Heart left ventricle (tissue), 16 donors: ENCODE measurements at regions not wholly inside any gene's neighbourhood (a gene's known extent, or its start where the extent isn't known, plus 50 kb on each side); places are given as distances from the start of the nearest gene placed in this dataset.

Experiments
- ATAC-seq, 4 donors: fragments of 200-7000 bp; cut with Tn5 transposase; one replicate each; pipeline ENCODE4 v1.9.1; 2020 to 2022; ENCODE audit warnings: moderate library complexity in 4 of 4, mild to moderate bottlenecking in 3 of 4, moderate number of reproducible peaks in 1 of 4
- DNase-seq, 5 donors: peaks; one replicate each; pipeline ENCODE4 v3.0.0-alpha.2; 2020
- H3K27ac ChIP-seq, 12 donors: fragments of 200-600 bp; sonication (generic) in 4 of 12; one replicate each; pipeline versions ENCODE4 v1.5.0 to v1.8.0; 2016 to 2022; ENCODE audit warnings: mild to moderate bottlenecking in 2 of 12
- H3K27me3 ChIP-seq, 9 donors: fragments of 200-600 bp; sonication (generic) in 2 of 9; one replicate each; pipeline versions ENCODE4 v1.5.1 to v1.8.0; 2016 to 2022; ENCODE audit warnings: mild to moderate bottlenecking in 3 of 9
- H3K36me3 ChIP-seq, 9 donors: fragments of 200-600 bp; sonication (generic) in 2 of 9; one replicate each; pipeline versions ENCODE4 v1.5.0 to v1.8.0; 2018 to 2022; ENCODE audit warnings: mild to moderate bottlenecking in 2 of 9
- H3K4me1 ChIP-seq, 12 donors: fragments of 200-600 bp; sonication (generic) in 4 of 12; one replicate each; pipeline versions ENCODE4 v1.5.0 to v1.8.0; 2016 to 2022; ENCODE audit warnings: mild to moderate bottlenecking in 3 of 12
- H3K4me3 ChIP-seq, 12 donors: fragments of 200-600 bp; sonication (generic) in 4 of 12; one replicate each; pipeline versions ENCODE4 v1.5.0 to v1.8.0; 2017 to 2022; ENCODE audit warnings: mild to moderate bottlenecking in 9 of 12, moderate library complexity in 4 of 12
- H3K9me3 ChIP-seq, 12 donors: fragments of 200-600 bp; sonication (generic) in 4 of 12; one replicate each; pipeline versions ENCODE4 v1.5.0 to v1.8.0; 2016 to 2022; ENCODE audit warnings: mild to moderate bottlenecking in 1 of 12
- POLR2A ChIP-seq, 2 donors: fragments of 450-650 bp; IDR thresholded peaks; one replicate each; pipeline ENCODE4 v1.6.1; 2017; ENCODE audit warnings: antibody characterized with exemption in 2 of 2, mild to moderate bottlenecking in 2 of 2, moderate library complexity in 2 of 2
- WGBS, 4 donors: extraction: QIAGEN DNeasy Blood & Tissue Kit in 2 of 4; methylation state at CpG; one replicate each; pipeline versions ENCODE4 v1.1.5 to v1.1.7; 2013 to 2018; 5-methylcytosine and 5-hydroxymethylcytosine counted together
- intact Hi-C, 10 donors: fragments of 100-400 bp; cut with DNase I; formaldehyde crosslinking; loops; one replicate each; pipeline versions ENCODE4 v1.11.1 to v1.14.2; 2022
- TF ChIP-seq, protein P1 (sequence below), 12 donors: fragments of 200-600 bp; sonication (generic) in 4 of 12; IDR thresholded peaks; one replicate each; pipeline versions ENCODE4 v1.5.0 to v1.8.0; 2018 to 2022; ENCODE audit warnings: antibody characterized with exemption in 12 of 12, mild to moderate bottlenecking in 5 of 12
- donor health status: ischemic (EF 13 %, LVEDD 7.1; RV severe dilation, severe dysfunction).
- donor health status: healthy with polysubstance abuse.
- donor health status: DM: no; HTN: yes; CAD: no.
- donor health status: DM: no; HTN: no; CAD: no.
- donor health status: ischemic (EF 25% LVEDD 6.9; RV normal size, moderate dysfunction).
- donor health status: ischemic (EF 25% LVEDD 5.7; RV mildly dilated, moderate dysfunction).
- donor health status: healthy.
- donor health status: DM: yes; HTN: yes; CAD: no.
- donor health status: ischemic (EF 35%, LVEDD 5.7; RV mildly dilated, moderate dysfunction).
- donor health status: nonischemic (EF 11% LVEDD 7.7; RV severe dilation, severe dysfunction).
- donor health status: DM: yes; HTN: yes; CAD: no.
- donor health status: PGD.
- donor health status: ischemic (EF 29% LVEDD 5.4; RV normal size, mild dysfunction).
- donor health status: nonischemic (EF 23%, LVEDD 6.1; RV moderate dilation, normal function).

DNA sequence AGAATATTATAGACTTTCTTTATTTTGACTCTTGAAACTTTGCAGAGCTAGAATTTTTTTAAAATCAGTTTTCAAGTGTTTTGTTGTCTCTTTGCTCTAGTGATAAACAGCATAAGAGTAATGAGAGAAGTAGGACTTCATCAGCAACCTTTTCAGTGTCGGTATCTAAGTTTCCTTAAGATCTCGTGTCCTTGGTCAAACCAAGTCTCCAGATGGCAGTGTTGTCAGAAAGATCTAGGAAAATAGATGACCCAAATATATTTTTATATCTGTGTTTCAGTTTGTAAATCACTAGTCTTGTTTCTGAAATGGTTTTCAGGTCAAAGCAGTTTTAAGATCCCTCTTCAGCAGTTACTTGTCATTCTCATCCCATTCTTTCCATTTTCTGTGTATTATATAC, 438.3 kb downstream of the RAPGEF2 start:
- H3K36me3 ChIP-seq = no peaks in the 10 kb centered on the region
- no peak overlapping the region for H3K4me3 ChIP-seq
- intact Hi-C loops = no loop called here
- no peak overlapping the region for H3K27ac ChIP-seq
- 71 to 81% (median 73%) methylated on average over 2 of the region's 2 CpGs for WGBS, 4 donors
- peaks cover 0 to 6% (median 0%) of the 10 kb centered on the region in 9 donors for H3K27me3 ChIP-seq
- H3K9me3 ChIP-seq = peaks cover 0 to 18% (median 4%) of the 10 kb centered on the region in 12 donors
- ATAC-seq (no peak), DNase-seq (no peak)
- no peak for TF ChIP-seq POLR2A (IDR thresholded peaks at IDR 0.05)
- TF ChIP-seq, protein P1, sequence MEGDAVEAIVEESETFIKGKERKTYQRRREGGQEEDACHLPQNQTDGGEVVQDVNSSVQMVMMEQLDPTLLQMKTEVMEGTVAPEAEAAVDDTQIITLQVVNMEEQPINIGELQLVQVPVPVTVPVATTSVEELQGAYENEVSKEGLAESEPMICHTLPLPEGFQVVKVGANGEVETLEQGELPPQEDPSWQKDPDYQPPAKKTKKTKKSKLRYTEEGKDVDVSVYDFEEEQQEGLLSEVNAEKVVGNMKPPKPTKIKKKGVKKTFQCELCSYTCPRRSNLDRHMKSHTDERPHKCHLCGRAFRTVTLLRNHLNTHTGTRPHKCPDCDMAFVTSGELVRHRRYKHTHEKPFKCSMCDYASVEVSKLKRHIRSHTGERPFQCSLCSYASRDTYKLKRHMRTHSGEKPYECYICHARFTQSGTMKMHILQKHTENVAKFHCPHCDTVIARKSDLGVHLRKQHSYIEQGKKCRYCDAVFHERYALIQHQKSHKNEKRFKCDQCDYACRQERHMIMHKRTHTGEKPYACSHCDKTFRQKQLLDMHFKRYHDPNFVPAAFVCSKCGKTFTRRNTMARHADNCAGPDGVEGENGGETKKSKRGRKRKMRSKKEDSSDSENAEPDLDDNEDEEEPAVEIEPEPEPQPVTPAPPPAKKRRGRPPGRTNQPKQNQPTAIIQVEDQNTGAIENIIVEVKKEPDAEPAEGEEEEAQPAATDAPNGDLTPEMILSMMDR (IDR thresholded peaks at IDR 0.05) = no peak
- no peaks in the 10 kb centered on the region for H3K4me1 ChIP-seq

DNA sequence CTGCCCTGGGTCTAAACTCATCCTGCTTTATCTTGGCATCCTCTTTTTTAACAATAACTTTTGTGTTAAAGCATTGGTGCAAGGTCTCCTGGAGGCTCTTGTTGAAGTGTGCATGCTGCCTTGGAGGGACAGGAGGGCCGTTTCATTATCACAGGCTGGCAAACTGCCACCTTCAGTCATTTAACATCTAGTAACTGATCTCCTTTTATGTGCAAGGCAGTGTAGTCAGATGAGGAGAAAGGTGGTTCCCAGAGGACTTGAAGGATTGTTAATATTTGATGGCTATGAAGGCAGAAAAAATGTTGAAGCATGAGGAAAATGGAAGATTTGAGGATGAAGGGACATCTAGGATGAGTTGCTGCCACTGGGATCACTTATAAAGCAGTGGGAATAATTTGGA, 439.4 kb downstream of the RAPGEF2 start:
- intact Hi-C loops = no loop called here
- Histone ChIP-seq H3K4me1 (no peaks in the 10 kb centered on the region), H3K9me3 (peaks cover 0 to 6% (median 0%) of the 10 kb centered on the region in 12 donors), H3K4me3 (no peak overlapping the region), H3K27ac (no peak overlapping the region), H3K27me3 (peaks cover 0 to 2% (median 0%) of the 10 kb centered on the region in 9 donors), H3K36me3 (no peaks in the 10 kb centered on the region)
- ATAC-seq (no peak), DNase-seq (no peak)
- no peak for TF ChIP-seq POLR2A (IDR thresholded peaks at IDR 0.05)
- TF ChIP-seq, protein P1 (IDR thresholded peaks at IDR 0.05) = no peak
- 5 to 15% (median 9%) methylated on average over 1 of the region's 1 CpG for WGBS, 4 donors

DNA sequence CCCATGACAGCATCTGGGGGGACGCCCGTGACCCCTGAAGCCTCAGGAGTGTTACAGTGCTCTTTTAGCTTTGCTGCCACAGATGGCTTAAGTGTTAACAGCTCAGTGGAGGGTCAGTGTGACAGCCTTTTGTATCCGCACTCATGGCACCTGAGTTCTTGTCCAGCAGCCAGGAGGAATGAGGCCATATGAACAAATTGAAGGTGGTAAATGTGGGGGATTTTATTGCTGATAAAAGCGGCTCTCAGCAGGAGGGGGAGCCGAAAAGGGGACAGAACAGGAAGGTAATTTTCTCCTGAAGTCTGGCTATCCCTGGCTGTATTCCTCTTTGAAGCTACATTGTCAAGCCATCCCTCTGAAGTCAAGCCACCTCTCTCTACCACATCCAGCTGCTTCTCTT, 441.0 kb downstream of the RAPGEF2 start:
- H3K4me1 ChIP-seq = no peaks in the 10 kb centered on the region
- TF ChIP-seq POLR2A (IDR thresholded peaks at IDR 0.05) = no peak
- TF ChIP-seq, protein P1 (IDR thresholded peaks at IDR 0.05) = no peak
- intact Hi-C loops = no loop called here
- H3K27me3 ChIP-seq = peaks cover 0 to 2% (median 0%) of the 10 kb centered on the region in 9 donors
- H3K9me3 ChIP-seq = no peaks in the 10 kb centered on the region
- DNase-seq (no peak), ATAC-seq (no peak)
- no peak overlapping the region for H3K27ac ChIP-seq
- H3K36me3 ChIP-seq = no peaks in the 10 kb centered on the region
- no peak overlapping the region for H3K4me3 ChIP-seq
- WGBS, 4 donors = 74 to 78% (median 75%) methylated on average over 5 of the region's 5 CpGs

DNA sequence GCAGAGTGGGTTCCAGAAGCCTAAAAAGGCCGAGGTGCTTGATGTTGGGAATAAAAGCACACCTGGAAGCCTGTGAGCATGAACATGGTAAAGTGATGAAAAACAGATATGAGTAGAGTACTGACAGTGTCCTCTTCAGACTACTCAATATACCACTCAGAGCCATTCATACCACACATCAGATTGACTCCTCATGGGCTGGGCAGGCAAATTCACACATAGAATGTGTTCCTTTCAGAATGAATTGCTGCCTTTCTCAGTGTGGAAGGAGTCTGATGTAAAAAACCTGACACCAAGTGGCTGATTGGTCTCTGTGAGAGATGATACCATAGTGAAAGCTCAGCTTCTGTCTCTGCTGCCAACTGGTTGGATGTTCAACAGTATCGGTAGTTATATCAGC, 442.7 kb downstream of the RAPGEF2 start:
- TF ChIP-seq, protein P1 (IDR thresholded peaks at IDR 0.05) = no peak
- no peak for TF ChIP-seq POLR2A (IDR thresholded peaks at IDR 0.05)
- intact Hi-C loops = no loop called here
- Histone ChIP-seq H3K27ac (no peak overlapping the region), H3K9me3 (no peaks in the 10 kb centered on the region), H3K4me1 (no peaks in the 10 kb centered on the region), H3K36me3 (no peaks in the 10 kb centered on the region), H3K27me3 (peaks cover 0 to 7% (median 0%) of the 10 kb centered on the region in 9 donors), H3K4me3 (no peak overlapping the region)
- WGBS, 4 donors = 86 to 88% (median 88%) methylated on average over 2 of the region's 2 CpGs
- ATAC-seq = no peak
- no peak for DNase-seq
